HG03175 (cell line): ENCODE measurements at regions not wholly inside any gene's neighbourhood (a gene's known extent, or its start where the extent isn't known, plus 50 kb on each side); places are given as distances from the start of the nearest gene placed in this dataset.

ENCODE experiments used
- ATAC-seq: cut with Tn5 transposase; IDR thresholded peaks from one replicate; pipeline ENCODE4 v1.9.1; 2021; ENCODE audit warnings: mild to moderate bottlenecking, moderate library complexity; ENCODE audit not compliant: unreplicated experiment

GRCh38 chr7:45974540-45975360 is 53.7 kb upstream of the IGFBP3 start:
- ATAC-seq = no peak

- no peak for ATAC-seq
Observed at GRCh38 chr7:45973725-45974532, 52.9 kb upstream of the IGFBP3 start.

- no peak for ATAC-seq
Observed at GRCh38 chr7:45972629-45973312, 51.7 kb upstream of the IGFBP3 start.

GRCh38 chr7:45971661-45972175 is 50.6 kb upstream of the IGFBP3 start:
- no peak for ATAC-seq

GRCh38 chr7:45971171-45971570 is 50.1 kb upstream of the IGFBP3 start:
- no peak for ATAC-seq
